ENCODE measurements at regions not wholly inside any gene's neighbourhood (a gene's known extent, or its start where the extent isn't known, plus 50 kb on each side); places are given as distances from the start of the nearest gene placed in this dataset.
"Not testable (repeated sequence)": the region's sequence is repeated elsewhere in the genome, so short reads cannot be mapped to it uniquely, and the experiment has no call there.

GRCh38 chr5:135279328-135279727 is 119.7 kb downstream of the MACROH2A1 start:
- no peak for DNase-seq (ENCODE audit: low spot score)

GRCh38 chr5:135276151-135276550 is 122.9 kb downstream of the MACROH2A1 start:
- DNase-seq (ENCODE audit: low spot score): no peak

- no peak for DNase-seq (ENCODE audit: low spot score)
Observed at GRCh38 chr5:135273212-135273611, 125.8 kb downstream of the MACROH2A1 start.

- DNase-seq (ENCODE audit: low spot score): no peak
Observed at GRCh38 chr5:135272311-135272805, 126.7 kb downstream of the MACROH2A1 start.

GRCh38 chr5:135271533-135272310 is 127.3 kb downstream of the MACROH2A1 start:
- no peak for DNase-seq (ENCODE audit: low spot score)

- DNase-seq (ENCODE audit: low spot score): no peak
Observed at GRCh38 chr5:135269931-135270421, 129.1 kb downstream of the MACROH2A1 start.

- no peak for DNase-seq (ENCODE audit: low spot score)
Observed at GRCh38 chr5:135269199-135269598, 129.8 kb downstream of the MACROH2A1 start.

- no peak for DNase-seq (ENCODE audit: low spot score)
Observed at GRCh38 chr5:135266975-135267374, 132.1 kb downstream of the MACROH2A1 start.

GRCh38 chr5:135266303-135266635 is 132.8 kb downstream of the MACROH2A1 start:
- DNase-seq (ENCODE audit: low spot score): no peak

- no peak for DNase-seq (ENCODE audit: low spot score)
Observed at GRCh38 chr5:135265497-135266302, 133.3 kb downstream of the MACROH2A1 start.

- no peak for DNase-seq (ENCODE audit: low spot score)
Observed at GRCh38 chr5:135264451-135265440, 134.3 kb downstream of the MACROH2A1 start.

GRCh38 chr5:135263022-135263668 is 135.9 kb downstream of the MACROH2A1 start:
- DNase-seq (ENCODE audit: low spot score): no peak

GRCh38 chr5:135262364-135262763 is 136.7 kb downstream of the MACROH2A1 start:
- DNase-seq (ENCODE audit: low spot score): no peak

GRCh38 chr5:135260108-135260507 is 138.9 kb downstream of the MACROH2A1 start:
- not testable (repeated sequence) for DNase-seq (ENCODE audit: low spot score)

- DNase-seq (ENCODE audit: low spot score): no peak
Observed at GRCh38 chr5:135255461-135256178, 143.4 kb downstream of the MACROH2A1 start.

GRCh38 chr5:135254183-135254582 is 144.8 kb downstream of the MACROH2A1 start:
- no peak for DNase-seq (ENCODE audit: low spot score)

GRCh38 chr5:135253601-135254178 is 145.3 kb downstream of the MACROH2A1 start:
- DNase-seq (ENCODE audit: low spot score): no peak

GRCh38 chr5:135251093-135251492 is 147.9 kb downstream of the MACROH2A1 start:
- no peak for DNase-seq (ENCODE audit: low spot score)

- DNase-seq (ENCODE audit: low spot score): no peak
Observed at GRCh38 chr5:135250671-135251070, 148.4 kb downstream of the MACROH2A1 start.

- no peak for DNase-seq (ENCODE audit: low spot score)
Observed at GRCh38 chr5:135249658-135250057, 149.4 kb downstream of the MACROH2A1 start.

Data from globus pallidus (tissue), 1 donor.